A673 (cell line): ENCODE measurements at regions not wholly inside any gene's neighbourhood (a gene's known extent, or its start where the extent isn't known, plus 50 kb on each side); places are given as distances from the start of the nearest gene placed in this dataset.

Experiments
- EZH2 ChIP-seq: fragments of 200-600 bp; sonication (generic); IDR thresholded peaks from 2 replicates; pipeline ENCODE4 v1.6.1; 2017; ENCODE audit warnings: borderline replicate concordance, low read depth, mild to moderate bottlenecking, mixed read lengths, antibody characterized with exemption, low read length; ENCODE audit not compliant: poor library complexity, severe bottlenecking
- TF ChIP-seq, protein P1 (sequence below): fragments of 300-800, 200-600 bp; sonication (generic); conservative IDR thresholded peaks from 2 replicates; pipeline ENCODE4 v1.5.1; 2017; ENCODE audit warnings: low read depth, mild to moderate bottlenecking, antibody characterized with exemption, low read length, moderate library complexity, mixed read lengths

DNA sequence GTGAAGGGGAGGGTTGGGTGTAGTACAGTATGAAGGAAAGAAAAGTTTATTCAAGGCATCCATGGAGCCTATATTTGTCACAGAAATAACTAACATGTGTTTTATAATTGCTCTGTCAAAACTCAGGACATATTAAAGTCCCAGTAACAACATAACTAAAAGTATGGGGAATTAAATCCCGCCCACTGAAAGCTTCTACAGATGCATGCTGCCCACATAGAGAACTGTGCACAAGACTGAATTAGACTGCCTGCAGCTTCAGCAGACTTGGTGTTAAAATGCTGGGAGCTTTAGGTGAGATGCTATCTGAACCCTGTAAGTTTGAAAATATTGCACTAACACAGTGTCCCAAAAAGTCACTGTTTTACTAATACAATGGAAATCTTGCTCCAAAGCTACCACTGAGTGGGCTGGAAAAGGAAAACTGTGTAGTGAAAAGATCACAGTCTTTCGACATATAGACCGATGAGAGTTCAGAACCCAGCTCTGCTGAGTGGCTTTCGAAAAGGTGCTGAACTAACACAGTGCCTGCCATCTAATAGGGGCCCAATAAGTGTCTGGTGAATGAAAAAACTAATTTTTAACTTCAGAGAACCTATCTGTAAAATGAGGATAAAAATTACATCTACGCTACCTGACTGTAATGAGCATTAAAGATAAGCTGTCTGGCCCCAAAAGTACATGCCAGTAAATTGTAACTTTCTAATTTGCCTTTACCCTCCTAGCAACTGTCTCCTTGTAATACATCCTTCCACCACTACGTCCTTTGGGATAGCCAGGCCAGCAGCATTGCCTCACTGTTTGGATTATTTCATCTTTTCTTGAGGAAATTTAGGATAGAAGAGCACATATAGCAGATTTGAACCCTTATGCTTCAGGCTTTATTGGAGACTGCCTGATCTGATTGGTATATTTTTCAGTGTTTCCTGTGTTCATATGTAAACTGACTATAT lies 237.6 kb downstream of the BCAT1 start:
- TF ChIP-seq, protein P1, sequence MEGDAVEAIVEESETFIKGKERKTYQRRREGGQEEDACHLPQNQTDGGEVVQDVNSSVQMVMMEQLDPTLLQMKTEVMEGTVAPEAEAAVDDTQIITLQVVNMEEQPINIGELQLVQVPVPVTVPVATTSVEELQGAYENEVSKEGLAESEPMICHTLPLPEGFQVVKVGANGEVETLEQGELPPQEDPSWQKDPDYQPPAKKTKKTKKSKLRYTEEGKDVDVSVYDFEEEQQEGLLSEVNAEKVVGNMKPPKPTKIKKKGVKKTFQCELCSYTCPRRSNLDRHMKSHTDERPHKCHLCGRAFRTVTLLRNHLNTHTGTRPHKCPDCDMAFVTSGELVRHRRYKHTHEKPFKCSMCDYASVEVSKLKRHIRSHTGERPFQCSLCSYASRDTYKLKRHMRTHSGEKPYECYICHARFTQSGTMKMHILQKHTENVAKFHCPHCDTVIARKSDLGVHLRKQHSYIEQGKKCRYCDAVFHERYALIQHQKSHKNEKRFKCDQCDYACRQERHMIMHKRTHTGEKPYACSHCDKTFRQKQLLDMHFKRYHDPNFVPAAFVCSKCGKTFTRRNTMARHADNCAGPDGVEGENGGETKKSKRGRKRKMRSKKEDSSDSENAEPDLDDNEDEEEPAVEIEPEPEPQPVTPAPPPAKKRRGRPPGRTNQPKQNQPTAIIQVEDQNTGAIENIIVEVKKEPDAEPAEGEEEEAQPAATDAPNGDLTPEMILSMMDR = no peak
- no peak for TF ChIP-seq EZH2
